ENCODE measurements at regions not wholly inside any gene's neighbourhood (a gene's known extent, or its start where the extent isn't known, plus 50 kb on each side); places are given as distances from the start of the nearest gene placed in this dataset.

- ChIA-PET CTCF (no interaction called here), POLR2A (no interaction called here)
- no peaks in the 10 kb centered on the region for H3K27me3 Mint-ChIP-seq (ENCODE audit: low read depth)
- no peak overlapping the region for H3K4me3 Mint-ChIP-seq
- no peaks in the 10 kb centered on the region for H3K4me1 Mint-ChIP-seq
- peaks cover 2% of the 10 kb centered on the region for H3K9me3 Mint-ChIP-seq
- H3K36me3 Mint-ChIP-seq: peaks cover 1% of the 10 kb centered on the region
- no peak overlapping the region for H3K27ac Mint-ChIP-seq
- TF ChIP-seq CDX4 (CRISPR knock-in tag; IDR thresholded peaks at IDR 0.05; ENCODE audit: borderline replicate concordance) (no peak), ZNF232 (CRISPR knock-in tag; IDR thresholded peaks at IDR 0.05) (no peak), NR3C1 (CRISPR knock-in tag; conservative IDR thresholded peaks at IDR 0.05; ENCODE audit: low read depth) (no peak), PREB (CRISPR knock-in tag; IDR thresholded peaks at IDR 0.05; ENCODE audit: borderline replicate concordance) (no peak), ZNF281 (CRISPR knock-in tag; IDR thresholded peaks at IDR 0.05) (no peak), ZNF138 (CRISPR knock-in tag; conservative IDR thresholded peaks at IDR 0.05) (no peak), RELA (CRISPR knock-in tag; IDR thresholded peaks at IDR 0.05; ENCODE audit: borderline replicate concordance) (no peak), ZBTB43 (CRISPR knock-in tag; IDR thresholded peaks at IDR 0.05) (no peak), GABPB1 (CRISPR knock-in tag; IDR thresholded peaks at IDR 0.05) (no peak), PRDM15 (CRISPR knock-in tag; IDR thresholded peaks at IDR 0.05) (no peak), NR1H2 (CRISPR knock-in tag; IDR thresholded peaks at IDR 0.05) (no peak), TP53 (CRISPR knock-in tag; IDR thresholded peaks at IDR 0.05) (no peak), KAT7 (CRISPR knock-in tag; IDR thresholded peaks at IDR 0.05; ENCODE audit: borderline replicate concordance) (no peak), ESRRA (CRISPR knock-in tag; IDR thresholded peaks at IDR 0.05; ENCODE audit: borderline replicate concordance) (no peak), ATF1 (CRISPR knock-in tag; IDR thresholded peaks at IDR 0.05) (no peak), CTCF (IDR thresholded peaks at IDR 0.05) (no peak), ZBTB21 (CRISPR knock-in tag; IDR thresholded peaks at IDR 0.05; ENCODE audit: borderline replicate concordance) (no peak)
- ATAC-seq: no peak
- no peak for DNase-seq (ENCODE audit: low spot score)
Observed at GRCh38 chr3:94737116-94737515, 674.3 kb downstream of the NSUN3 start.

Data from WTC11 (cell line).